Ascending aorta (tissue), 2 donors: ENCODE measurements at regions not wholly inside any gene's neighbourhood (a gene's known extent, or its start where the extent isn't known, plus 50 kb on each side); places are given as distances from the start of the nearest gene placed in this dataset.

Source experiments
- DNase-seq, 2 donors: peaks; one replicate each; pipeline ENCODE4 v3.0.0-alpha.2; 2019; ENCODE audit warnings: low spot score in 2 of 2
- H3K27ac ChIP-seq, 2 donors: fragments of 200-600 bp; sonication (generic); one replicate each; pipeline ENCODE4 v1.5.1; 2016 to 2017; ENCODE audit warnings: mild to moderate bottlenecking in 1 of 2
- H3K27me3 ChIP-seq: fragments of 200-600 bp; sonication (generic); one replicate; pipeline ENCODE4 v1.5.1; 2017
- H3K36me3 ChIP-seq, 2 donors: fragments of 200-600 bp; sonication (generic); one replicate each; pipeline ENCODE4 v1.5.1; 2016
- H3K4me1 ChIP-seq, 2 donors: fragments of 200-600 bp; sonication (generic); one replicate each; pipeline ENCODE4 v1.5.1; 2016 to 2017; ENCODE audit warnings: mild to moderate bottlenecking in 1 of 2
- H3K4me3 ChIP-seq, 2 donors: fragments of 200-600 bp; sonication (generic); one replicate each; pipeline ENCODE4 v1.5.1; 2016 to 2017; ENCODE audit warnings: mild to moderate bottlenecking in 1 of 2
- H3K9me3 ChIP-seq, 2 donors: fragments of 200-600 bp; sonication (generic); one replicate each; pipeline ENCODE4 v1.5.1; 2016
- CTCF ChIP-seq, 3 experiments: fragments of 200-600 bp in 2 of 3; fragments of 450-650 bp in 1 of 3; sonication (generic) in 2 of 3; IDR thresholded peaks; one replicate each; pipeline ENCODE4 v1.5.1; 2016 to 2019; ENCODE audit warnings: antibody characterized with exemption in 3 of 3, mild to moderate bottlenecking in 1 of 3, moderate library complexity in 1 of 3
- intact Hi-C: fragments of 100-400 bp; cut with DNase I; formaldehyde crosslinking; loops from one replicate; pipeline ENCODE4 v1.15.1; 2023

DNA sequence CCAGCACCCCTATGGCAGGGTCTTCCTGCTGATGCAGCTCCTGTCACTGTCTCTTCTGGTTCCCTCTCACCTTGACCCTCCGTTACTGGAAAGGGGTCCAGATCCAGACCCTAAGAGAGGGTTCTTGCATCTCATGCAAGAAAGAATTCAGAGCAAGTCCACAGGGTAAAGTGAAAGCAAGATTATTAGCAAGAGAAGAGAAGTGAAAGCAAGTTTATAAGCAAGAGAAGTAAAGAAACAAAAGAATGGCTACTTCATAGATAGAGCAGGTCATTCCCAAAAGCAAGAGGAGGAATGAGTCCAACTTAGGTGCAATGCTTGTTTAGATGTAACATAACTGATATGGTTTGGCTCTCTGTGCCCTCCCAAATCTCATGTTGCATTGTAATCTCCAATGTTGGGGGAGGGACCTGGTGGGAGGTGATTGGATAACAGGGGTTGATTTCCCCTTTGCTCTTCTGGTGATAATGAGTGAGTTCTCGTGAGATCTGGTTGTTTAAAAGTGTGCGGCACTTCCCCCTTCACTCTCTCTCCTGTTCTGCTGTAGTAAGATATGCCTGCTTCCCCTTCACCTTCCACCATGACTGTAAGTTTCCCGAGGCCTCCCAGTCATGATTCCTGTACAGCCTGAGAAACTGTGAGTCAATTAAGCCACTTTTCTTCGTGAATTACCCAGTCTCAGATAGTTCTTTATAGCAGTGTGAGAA lies 183.3 kb downstream of the MED10 start:
- TF ChIP-seq CTCF (IDR thresholded peaks at IDR 0.05): no peak
- H3K4me3 ChIP-seq: no peak overlapping the region
- no peaks in the 10 kb centered on the region for H3K36me3 ChIP-seq
- no peaks in the 10 kb centered on the region for H3K4me1 ChIP-seq
- H3K9me3 ChIP-seq: no peaks in the 10 kb centered on the region
- DNase-seq: no peak
- H3K27ac ChIP-seq: no peak overlapping the region
- H3K27me3 ChIP-seq: no peaks in the 10 kb centered on the region
- intact Hi-C loops: no loop called here

DNA sequence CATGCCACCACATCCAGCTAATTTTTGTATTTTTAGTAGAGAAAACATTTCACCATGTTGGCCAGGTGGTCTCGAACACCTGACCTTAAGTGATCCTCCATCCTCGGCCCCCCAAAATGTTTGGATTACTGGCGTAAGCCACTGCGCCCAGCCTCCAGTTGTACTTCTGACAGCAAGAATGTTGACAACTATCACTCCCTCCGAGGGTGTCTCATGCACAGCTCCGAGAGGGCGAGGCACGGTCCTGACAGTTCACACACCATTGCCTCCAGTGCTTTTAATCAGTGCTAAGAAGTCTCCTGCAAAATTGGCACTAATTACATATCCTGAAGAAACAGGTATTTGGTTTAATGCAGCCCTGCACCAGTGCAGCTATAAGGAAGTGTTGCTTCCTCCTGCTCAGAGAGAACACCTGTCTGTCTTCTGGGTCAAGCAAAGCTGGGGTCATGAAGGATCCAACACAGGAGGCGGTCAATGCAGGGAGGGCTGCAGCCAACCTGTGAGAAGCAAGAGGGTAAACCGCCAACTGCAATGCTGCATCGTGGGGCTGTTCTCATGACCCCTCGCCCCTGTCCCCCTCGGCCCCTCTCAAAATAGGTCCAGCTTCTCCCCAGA lies 184.0 kb downstream of the MED10 start:
- H3K4me3 ChIP-seq: no peak overlapping the region
- no peaks in the 10 kb centered on the region for H3K36me3 ChIP-seq
- no peaks in the 10 kb centered on the region for H3K4me1 ChIP-seq
- no peak for TF ChIP-seq CTCF (IDR thresholded peaks at IDR 0.05)
- intact Hi-C loops: no loop called here
- no peak for DNase-seq
- no peak overlapping the region for H3K27ac ChIP-seq
- no peaks in the 10 kb centered on the region for H3K9me3 ChIP-seq
- no peaks in the 10 kb centered on the region for H3K27me3 ChIP-seq

GRCh38 chr5:6193310-6193709 lies 185.0 kb downstream of the MED10 start:
- no peak for DNase-seq
- intact Hi-C loops: no loop called here

DNA sequence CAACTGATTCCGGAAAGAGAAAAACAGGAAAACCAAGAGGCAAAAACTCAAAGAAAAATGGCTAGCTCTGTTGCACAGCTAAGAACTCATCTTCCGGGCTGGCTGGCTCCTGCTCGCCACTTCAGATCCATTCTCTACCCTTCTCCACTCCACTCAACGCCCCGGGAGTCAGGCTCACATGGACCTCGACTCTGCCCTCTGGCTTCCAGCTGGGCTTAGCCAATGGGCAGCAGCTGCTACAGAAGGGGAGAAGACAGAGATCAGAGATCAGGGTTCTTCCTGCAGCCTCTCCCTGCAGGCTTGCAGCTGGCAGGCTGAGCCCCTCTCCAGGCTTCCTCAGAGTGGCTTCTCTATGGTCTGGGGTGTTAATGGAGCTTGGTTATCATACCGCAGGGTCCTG lies 187.5 kb downstream of the MED10 start:
- H3K9me3 ChIP-seq: no peaks in the 10 kb centered on the region
- no peak for TF ChIP-seq CTCF (IDR thresholded peaks at IDR 0.05)
- intact Hi-C loops: no loop called here

More at GRCh38 chr5:6193310-6193709, 185.0 kb downstream of the MED10 start:
- H3K27ac ChIP-seq: no peak overlapping the region
- no peaks in the 10 kb centered on the region for H3K27me3 ChIP-seq
- TF ChIP-seq CTCF (IDR thresholded peaks at IDR 0.05): no peak
- H3K4me1 ChIP-seq: no peaks in the 10 kb centered on the region
- no peaks in the 10 kb centered on the region for H3K9me3 ChIP-seq
- H3K4me3 ChIP-seq: no peak overlapping the region
- no peaks in the 10 kb centered on the region for H3K36me3 ChIP-seq

DNA sequence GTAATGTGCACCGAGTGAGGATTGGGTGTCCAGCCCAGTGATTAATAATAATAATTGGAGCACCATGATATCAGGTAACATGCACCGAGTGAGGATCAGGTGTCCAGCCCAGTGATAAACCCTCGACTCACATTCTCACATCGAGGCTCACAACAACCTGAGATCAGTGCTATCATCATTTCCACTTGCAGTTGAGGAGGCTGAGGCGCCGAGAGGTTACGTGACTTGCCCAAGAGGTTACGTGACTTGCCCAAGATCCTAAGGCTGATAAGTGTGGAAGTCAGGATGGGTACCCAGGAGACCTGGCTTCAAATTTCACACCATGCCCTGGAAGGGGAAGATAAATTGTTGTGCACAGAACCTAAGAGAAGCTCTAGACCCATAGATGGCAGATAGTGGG lies 189.4 kb downstream of the MED10 start:
- Histone ChIP-seq H3K9me3 (no peaks in the 10 kb centered on the region), H3K27ac (no peak overlapping the region), H3K27me3 (no peaks in the 10 kb centered on the region), H3K4me3 (no peak overlapping the region), H3K4me1 (no peaks in the 10 kb centered on the region), H3K36me3 (no peaks in the 10 kb centered on the region)
- TF ChIP-seq CTCF (IDR thresholded peaks at IDR 0.05): no peak
- intact Hi-C loops: no loop called here
- DNase-seq: no peak

More for the DNA sequence above, 187.5 kb downstream of the MED10 start:
- no peak overlapping the region for H3K27ac ChIP-seq
- H3K4me1 ChIP-seq: no peaks in the 10 kb centered on the region
- H3K4me3 ChIP-seq: no peak overlapping the region
- no peaks in the 10 kb centered on the region for H3K27me3 ChIP-seq
- no peak for DNase-seq
- H3K36me3 ChIP-seq: no peaks in the 10 kb centered on the region
